GM18867 (cell line): ENCODE measurements at regions not wholly inside any gene's neighbourhood (a gene's known extent, or its start where the extent isn't known, plus 50 kb on each side); places are given as distances from the start of the nearest gene placed in this dataset.

Experiments
- ATAC-seq: cut with Tn5 transposase; IDR thresholded peaks from one replicate; pipeline ENCODE4 v1.9.1; 2021; ENCODE audit warnings: mild to moderate bottlenecking, moderate library complexity; ENCODE audit not compliant: unreplicated experiment

DNA sequence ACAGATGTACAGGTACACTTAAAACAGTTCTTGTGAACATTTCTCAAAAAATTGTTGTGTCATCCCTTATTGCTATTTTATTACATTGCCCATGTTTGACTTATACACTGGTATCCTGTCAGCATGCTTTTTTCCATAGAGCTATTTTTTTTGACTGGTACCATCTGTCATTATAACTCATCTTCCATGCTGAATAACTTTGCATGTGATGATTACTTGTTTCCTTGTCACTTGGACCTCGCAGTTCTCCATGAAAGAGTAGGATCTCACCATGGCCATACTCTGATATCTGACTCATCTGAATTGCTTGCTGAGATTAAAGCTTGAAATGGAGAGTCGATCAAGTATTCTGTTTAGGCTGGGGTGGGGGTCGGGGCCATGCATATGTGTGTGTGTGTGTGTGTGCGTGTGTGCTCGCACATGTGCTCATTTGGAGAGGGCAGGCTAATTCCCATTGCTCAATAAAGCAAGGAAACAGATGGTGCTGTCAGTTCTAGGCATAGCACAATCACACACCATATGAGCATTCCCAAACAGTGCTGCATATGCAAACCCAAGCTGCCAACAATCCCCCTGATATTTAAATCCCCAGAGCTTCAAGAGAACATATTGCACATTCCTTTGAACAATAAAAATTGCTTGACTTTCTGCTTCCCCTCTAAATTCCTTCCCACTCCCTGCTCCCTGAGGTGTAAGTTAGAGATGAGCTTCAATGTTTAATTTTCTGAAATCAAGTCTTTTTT, 62.9 kb downstream of the NHLRC3 start:
- ATAC-seq: no peak

DNA sequence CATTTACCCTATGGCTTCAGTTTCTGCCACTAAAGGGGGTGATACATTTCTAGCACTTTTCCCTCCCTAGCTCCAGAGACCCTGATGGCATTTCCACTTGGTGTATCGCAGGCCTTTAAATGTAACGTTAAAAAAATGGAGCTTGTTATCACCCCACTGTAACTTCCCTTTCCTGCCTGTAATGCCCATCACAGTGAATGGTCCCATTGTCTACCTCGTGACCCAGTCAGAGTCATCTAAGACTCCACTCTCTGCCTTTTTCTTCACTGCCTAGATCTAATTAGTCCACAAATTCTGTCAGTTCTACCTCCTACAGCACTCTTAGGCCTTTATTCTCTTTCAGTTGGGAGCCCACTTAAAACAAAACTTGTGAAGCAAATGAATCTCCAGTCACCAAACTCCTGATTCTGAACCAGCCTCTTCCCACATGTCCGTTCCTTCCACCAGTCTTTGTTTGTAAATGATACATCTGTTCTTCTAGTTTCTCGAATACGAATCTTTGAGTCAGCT, 64.8 kb downstream of the NHLRC3 start:
- no peak for ATAC-seq

DNA sequence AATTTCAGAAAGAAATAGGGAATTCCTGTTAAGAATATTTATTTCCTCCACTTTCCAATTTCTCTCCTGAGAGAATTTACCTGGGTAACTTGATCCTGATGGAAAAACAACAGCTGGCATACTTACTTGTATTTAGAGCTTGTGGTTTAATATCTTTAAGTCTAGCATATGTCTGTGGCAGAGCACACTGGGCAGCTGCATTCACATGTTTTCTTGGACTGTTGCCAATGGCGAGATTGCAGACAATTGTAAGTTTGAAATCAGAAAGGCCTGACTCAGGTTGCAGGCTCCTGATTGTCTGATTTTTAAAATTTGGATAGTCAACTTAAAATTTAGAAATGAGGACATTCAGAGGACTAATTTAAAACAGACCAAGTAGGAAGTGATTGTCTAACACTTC, 66.9 kb downstream of the NHLRC3 start:
- no peak for ATAC-seq

DNA sequence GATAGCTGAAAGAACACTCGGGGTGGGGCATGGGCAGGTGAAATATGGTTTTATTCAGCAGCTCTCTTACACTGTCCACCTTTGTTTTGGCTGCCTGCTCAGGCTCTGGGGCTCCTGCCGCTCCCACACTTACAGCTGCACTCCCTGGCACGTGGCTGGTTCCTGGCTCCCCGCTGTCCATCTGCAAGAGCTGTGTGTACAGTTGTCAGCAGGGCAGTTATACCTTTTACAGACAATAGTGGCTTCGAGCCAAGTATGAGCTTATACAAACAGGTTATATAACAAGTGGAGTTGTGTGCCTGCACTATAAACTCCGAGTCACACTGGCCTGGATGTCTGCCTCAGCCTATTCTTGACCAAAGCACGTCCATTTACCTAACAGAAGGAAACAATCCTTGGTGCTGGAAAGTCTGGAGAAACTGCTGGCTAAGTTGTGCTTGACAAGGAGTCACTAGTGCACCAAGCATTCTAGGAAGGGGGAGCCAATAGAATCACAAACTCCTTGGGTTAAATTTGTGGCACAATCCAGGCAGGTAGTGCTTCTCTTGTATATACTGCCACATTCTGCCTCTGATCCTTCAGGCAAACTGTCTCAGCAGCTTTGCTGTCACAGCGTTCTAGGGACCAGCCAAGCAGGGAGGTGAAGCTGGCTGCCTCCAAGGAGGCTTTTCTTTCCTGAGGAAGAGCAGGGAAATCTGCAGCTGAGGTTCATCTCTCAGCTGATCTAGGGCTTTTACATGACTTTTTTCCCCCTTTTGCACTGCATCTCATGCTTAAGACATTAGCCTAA, 68.2 kb downstream of the NHLRC3 start:
- ATAC-seq: no peak

DNA sequence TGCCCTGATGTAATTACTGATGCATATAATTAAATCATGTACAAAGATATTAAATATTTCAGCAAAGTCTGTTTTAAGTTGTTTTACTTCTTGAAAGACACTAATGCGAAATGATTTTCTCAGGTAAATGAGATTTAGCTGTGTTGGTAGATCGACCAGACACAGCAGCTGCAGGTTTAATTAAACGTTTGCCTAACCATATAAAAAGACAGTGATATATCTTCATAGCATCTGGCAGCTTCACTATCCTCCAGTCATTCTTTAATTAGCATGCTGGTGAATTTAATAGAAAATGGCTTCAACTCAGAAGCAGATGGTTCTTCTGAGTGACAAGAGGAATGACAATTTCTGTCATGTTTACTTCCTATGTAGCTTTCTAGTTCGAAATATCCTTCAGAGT, 69.3 kb downstream of the NHLRC3 start:
- no peak for ATAC-seq

DNA sequence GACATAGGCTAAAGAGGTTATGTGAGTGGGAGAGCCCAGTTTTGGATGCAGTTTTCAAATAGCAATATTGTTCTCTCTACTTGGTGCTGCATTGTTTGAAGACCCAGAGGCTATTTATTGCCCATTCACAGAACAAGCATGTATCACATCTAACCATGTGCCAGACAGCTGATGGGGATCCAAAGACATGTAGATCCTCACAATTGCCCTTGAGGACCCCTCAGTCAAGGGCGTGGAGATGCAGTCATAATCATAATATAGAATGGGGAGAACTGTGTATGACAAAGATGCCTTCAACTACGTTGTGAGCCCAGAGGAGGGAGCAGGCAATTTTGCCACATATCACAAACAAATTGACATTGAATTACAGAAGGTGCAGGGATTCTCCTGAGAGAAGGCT, 70.5 kb downstream of the NHLRC3 start:
- ATAC-seq: no peak

DNA sequence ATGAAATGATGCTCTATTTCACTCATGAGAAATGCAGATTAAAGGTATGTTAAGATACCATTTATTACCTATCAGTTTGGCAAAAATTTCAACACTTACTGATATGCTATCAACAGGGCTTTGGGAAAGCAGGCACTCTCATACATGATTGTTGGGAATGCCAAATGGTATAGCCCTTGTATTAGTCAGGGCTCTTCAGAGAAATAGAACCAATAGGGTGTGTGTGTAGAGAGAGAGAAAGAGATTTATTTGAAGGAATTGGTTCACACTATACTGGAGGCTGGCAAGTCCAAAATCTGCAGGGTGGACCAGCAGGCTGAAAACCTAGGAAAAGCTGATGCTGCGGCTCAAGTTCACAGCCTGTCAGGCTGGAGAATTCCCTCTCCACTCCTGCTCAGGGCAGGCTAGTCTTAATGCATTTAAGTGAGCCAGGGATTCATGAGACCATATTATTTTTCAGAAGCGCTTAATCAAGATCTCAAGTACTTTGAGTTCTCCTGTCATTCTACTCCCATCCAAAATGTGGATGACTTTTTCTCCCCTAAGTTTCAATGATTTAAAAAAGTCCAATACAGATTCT, 72.4 kb downstream of the NHLRC3 start:
- ATAC-seq: no peak

DNA sequence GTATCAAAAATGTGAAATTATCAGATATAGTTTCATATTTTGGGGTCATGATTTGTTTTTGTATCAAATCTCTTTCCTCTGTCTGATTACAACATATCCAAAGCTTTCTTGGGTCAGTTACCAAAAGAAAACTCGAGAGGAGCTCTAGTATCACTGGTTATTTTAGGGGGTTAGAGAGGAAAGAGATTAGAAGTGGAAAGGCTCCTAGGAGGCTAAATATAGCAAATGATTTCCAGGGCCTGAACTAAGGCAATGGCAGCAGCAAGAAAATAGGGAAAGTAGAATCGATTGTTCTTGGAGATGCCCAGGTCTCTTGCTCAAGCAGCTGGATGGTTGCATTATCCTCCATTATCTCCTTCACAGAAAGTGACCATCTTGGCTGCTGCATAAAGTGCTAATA, 72.9 kb downstream of the NHLRC3 start:
- no peak for ATAC-seq

DNA sequence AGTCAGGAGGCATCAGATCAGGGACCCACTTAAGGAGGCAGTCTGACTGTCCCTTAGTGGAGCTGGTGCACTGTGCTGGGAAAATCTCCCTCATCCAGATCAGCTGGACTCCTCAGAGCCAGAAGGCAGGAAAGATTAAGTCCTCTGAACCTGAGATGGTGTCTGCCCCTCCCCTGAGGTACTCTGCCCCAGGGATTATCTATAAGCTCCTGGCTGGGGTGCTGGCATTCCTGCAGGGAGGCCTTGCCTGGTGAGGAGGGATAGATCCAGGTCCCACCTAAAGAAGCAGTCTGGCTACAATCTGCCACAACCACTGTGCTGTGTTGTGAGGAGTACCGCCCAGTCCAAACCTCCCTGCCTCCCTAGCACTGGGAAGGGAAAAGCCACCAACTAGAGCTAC, 81.2 kb downstream of the NHLRC3 start:
- no peak for ATAC-seq

DNA sequence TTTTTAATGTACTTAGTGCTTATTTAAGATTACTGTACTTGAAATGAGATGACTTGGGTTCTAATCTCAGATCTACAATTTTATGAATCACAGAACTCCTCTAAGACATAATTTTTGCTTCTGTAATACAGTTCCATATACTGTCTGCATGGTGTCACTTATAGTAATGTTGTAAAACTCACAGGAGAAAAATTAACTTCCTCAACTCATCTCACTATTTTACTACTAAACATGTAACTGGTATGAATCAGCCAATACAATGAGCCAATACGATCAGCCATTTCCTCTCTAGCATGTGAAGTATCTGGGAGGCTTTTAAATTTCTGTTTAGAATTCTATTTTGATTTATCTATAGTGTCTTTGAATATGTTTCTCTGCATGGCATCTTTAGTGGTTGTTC, 85.3 kb downstream of the NHLRC3 start:
- no peak for ATAC-seq

DNA sequence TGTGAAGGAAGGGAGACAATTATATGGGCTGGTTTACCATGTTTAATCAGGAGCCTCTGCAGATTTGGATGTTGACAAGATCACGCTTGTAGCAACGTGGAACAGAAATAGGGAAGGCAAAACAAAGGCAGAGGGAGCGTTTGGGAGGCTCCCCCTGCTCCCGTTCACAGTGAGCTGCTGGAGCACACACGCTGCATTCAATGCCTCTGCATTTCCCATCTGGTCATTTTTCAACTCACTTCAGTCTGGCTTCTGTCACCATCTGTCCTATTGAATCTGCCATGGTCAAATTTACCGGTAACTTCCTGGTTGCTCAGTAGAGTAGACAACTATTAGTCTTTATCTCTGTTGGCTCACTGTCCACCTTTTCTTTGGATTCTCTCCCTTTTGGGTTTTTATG, 91.0 kb downstream of the NHLRC3 start:
- no peak for ATAC-seq

DNA sequence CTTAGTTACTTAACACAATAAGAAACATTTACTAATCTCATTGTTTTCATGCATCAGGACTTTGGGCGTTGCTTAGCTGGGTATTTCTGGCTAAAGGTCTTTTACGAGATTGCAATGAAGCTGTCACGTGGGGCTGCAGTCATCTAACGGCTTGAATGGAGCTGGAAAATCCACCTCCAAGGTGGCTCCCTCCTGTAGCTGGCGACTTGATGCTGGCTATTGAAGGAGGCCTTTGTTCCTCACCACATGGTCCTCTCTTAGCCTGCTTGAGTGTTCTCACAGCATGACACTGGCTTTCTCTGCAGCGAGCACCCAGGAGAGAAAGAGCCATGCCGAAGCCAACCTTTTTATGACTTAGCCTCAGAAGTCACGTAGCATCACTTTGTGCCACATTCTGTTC, 92.0 kb downstream of the NHLRC3 start:
- no peak for ATAC-seq

DNA sequence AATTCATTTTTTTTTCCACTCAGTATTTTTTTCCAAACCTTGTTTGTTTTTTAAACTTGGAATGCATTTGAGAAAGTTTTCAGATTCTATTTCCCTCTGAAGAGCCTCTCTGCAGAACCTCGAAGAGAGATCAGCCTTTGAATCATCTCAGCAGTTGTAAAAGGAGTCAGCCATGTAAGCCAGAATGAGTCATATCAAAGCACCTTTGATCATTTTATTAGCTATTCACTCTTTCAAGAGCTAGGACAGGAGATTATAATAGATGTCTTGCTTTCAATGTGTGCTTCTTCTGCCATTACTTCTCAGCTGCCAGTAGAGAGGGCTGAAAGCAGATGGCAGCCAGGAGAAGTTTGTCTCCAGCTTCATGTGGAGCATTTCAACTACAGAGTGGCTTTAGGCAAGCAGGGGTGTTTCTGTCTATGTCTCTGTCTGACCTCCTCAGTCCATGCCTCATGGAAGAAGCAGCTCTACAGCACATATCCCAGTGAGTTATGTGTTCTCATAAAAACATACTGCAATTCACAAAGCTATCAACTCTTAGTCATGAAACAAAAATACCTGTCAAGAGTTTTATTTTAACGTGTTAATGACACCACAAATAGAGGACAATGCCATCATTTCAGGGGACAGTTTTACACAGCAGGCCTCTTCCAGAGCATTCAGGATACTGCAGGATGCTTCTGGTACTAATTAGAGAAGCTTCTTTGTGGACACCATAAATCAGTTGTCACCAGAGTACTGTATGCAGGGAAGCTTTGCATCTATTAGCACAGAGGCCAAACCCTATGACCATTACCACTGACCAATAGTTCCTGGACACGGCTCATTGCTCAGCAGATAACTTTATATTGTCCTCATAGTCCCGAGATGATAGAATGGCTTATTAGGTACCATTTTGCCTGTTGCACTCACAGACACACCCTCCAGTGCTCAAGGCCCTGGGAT, 94.3 kb downstream of the NHLRC3 start:
- ATAC-seq: no peak

DNA sequence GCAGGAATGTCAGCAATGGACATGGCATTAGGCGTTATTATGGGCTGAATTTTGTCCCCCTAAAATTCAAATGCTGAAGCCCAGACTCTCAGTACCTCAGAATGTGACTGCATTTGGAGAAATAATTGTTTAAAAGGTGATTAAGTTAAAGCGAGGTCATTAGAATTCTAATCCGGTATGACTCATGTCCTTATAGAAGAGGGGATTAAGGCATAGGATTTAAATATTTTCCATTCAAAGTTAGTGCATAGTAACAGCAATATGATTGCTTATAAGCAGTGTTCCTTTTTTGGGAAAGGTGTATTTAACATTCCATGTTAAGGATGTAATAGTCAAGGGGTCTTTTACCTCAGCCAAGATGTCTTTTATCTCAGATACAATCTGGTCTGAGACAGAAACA, 95.5 kb downstream of the NHLRC3 start:
- no peak for ATAC-seq

DNA sequence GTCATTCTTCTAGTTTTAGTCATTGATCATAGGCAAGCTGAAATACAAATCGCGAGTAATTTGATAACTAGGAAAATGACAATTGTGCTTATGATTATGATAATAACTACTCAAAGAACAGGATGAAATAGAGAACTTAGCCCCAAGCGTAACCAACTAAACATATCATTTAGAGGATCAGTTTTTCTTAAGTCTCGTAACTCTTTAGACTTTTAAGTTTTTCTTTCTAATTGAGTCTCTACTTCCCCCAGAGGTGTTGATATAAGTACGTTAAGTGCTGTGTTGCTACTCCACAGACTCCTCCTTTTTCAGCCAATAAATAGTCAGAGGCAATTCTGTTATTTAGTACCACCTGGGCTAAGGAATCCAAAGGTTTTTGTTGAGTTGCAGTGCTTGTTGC, 96.3 kb downstream of the NHLRC3 start:
- ATAC-seq: no peak

DNA sequence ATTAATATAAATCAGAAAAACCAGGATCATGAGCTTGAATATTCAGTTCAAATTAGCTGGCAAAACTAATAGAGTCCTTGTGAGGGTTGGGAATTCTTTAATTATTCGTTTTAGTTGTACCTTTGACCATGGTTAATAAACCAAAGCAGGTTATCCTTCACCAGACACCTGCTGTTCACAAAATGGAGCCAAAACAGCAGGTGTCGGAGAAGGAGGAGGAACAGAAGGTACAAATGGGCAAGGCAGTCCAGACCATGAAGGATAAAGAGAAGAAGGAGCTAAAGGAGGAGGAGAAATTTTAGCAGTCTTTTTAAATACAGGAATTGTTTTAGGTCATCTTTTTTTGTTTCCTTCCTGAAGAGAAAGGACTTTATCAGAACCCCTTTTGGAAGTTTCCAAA, 106.1 kb downstream of the NHLRC3 start:
- no peak for ATAC-seq

DNA sequence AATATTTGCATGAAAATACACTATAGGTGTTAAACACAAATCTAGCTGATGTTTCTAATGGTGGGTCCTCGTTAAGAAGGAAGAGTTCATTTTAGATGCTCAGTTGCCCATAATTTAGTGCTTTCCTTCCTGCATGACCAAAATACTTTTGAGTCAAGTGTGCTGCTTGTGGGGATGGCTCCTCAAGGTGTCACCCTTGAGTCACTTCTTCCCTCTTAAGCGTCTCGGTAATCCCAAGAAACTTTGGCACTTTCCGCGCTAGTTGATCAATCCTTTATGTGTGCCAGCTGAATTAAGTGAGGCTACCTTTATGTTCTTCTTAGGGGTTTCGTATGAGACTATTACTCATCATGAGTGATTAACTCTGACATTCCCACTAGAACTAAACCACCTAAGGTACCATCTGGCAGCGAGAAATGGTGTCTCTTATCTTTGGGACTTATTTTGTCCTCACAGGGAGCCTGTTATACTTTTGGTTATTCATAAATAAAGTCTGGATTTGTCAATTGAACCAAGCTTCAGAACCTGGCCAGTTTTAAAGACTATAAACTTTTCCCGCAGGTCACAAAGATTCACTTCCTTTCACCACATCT, 106.8 kb downstream of the NHLRC3 start:
- no peak for ATAC-seq

DNA sequence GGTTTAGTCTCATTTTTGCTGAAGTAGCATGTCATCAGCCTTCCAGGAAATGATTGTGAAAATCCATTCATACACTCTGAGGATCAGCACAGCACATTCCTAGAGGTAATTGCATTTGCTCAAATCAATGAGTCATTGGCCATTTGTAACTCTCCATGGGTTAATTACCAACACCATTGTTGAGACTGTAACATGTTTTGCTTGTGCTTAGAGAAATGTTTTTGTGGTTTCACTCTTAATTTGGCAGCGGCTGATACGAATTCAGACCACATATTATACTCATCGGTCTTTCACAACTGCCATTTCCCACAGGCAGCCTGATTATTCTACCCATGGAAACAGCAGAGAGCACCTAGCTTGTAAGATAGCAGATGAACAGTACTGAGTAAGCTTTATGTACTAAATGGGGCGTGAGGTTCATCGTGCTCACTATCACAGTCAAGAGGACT, 110.3 kb downstream of the NHLRC3 start:
- no peak for ATAC-seq

DNA sequence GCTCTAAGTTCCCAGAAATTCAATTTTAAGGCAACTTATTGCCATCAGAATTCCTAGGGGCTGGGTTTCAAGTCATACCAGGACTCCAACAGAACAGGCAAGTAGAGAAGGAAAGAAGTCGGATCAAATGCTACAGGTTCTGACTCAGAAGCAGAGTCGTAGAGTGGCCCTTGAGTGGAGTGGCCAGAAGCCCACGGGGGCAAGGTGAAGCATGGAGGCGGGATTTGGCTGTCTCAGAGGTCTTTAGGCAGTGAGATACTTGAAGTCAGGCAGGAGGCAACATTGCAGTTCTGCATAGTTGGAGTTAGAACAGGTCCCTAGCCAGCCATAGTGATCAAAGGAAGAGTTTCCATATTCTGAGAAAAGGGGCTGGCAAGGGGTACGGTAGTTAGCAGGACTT, 111.6 kb downstream of the NHLRC3 start:
- ATAC-seq: no peak

DNA sequence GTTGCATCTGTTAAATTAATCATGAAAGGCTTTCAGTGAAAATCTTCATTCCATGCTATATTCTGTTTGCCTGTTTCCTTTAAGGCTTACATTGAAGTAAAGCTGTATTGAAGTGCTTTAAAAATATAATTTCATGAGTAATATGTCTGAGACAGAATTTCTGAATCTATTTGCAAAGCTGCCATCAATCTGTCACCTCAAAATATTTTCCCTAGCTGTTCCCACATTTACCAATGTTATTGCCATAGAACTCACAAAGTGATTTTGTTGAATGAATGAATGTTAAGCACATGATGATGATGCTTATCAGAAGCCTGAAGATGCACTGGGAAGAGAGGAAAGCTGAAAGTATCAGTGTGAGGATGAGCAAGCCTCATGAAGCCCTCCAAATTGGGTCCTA, 115.8 kb downstream of the NHLRC3 start:
- no peak for ATAC-seq
